ENCODE measurements at regions not wholly inside any gene's neighbourhood (a gene's known extent, or its start where the extent isn't known, plus 50 kb on each side); places are given as distances from the start of the nearest gene placed in this dataset.

DNA sequence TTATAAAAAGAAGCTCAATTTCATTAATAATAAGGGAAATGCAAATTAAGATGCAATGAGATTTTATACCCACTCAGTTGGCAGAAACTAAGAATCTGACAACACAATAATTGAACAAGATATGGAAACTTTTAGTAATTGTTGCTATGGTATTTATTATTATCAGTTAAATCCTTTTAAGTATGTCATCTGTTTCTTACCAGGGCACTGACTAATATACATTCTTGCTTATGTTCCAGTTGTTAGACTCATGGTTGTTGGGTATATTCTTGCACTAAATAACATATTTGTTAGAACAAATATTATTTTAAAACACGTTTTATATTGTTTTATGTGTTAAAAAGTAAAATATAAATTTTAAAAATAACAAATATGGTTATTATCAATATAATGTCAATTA, 690.3 kb downstream of the MECOM start:
- Histone ChIP-seq H3K4me3 (ENCODE audit: low read length) (no peak overlapping the region), H3F3A (ENCODE audit: insufficient read depth, low read length) (no peaks in the 10 kb centered on the region), H3K79me2 (ENCODE audit: low read length) (no peaks in the 10 kb centered on the region), H3K4me2 (ENCODE audit: low read depth, low read length) (no peak overlapping the region), H3K27ac (ENCODE audit: low read length) (no peak overlapping the region), H2AFZ (ENCODE audit: low read length) (no peak overlapping the region), H3K36me3 (replicated peaks; ENCODE audit: insufficient read depth, low read length) (no peaks in the 10 kb centered on the region), H3K9me3 (replicated peaks; ENCODE audit: insufficient read depth, low read length) (no peaks in the 10 kb centered on the region), H3K4me1 (ENCODE audit: low read length) (peaks cover 11% of the 10 kb centered on the region; the same call in 1 of the 2 replicates), H4K20me1 (ENCODE audit: insufficient read depth, low read length) (no peaks in the 10 kb centered on the region), H3K27me3 (replicated peaks; ENCODE audit: insufficient read depth, low read length) (no peaks in the 10 kb centered on the region), H3K9me2 (replicated peaks; ENCODE audit: insufficient read depth, low read length) (no peaks in the 10 kb centered on the region), H3K9ac (ENCODE audit: low read length) (no peak overlapping the region)
- no peak for DNase-seq
- TF ChIP-seq, protein P1, sequence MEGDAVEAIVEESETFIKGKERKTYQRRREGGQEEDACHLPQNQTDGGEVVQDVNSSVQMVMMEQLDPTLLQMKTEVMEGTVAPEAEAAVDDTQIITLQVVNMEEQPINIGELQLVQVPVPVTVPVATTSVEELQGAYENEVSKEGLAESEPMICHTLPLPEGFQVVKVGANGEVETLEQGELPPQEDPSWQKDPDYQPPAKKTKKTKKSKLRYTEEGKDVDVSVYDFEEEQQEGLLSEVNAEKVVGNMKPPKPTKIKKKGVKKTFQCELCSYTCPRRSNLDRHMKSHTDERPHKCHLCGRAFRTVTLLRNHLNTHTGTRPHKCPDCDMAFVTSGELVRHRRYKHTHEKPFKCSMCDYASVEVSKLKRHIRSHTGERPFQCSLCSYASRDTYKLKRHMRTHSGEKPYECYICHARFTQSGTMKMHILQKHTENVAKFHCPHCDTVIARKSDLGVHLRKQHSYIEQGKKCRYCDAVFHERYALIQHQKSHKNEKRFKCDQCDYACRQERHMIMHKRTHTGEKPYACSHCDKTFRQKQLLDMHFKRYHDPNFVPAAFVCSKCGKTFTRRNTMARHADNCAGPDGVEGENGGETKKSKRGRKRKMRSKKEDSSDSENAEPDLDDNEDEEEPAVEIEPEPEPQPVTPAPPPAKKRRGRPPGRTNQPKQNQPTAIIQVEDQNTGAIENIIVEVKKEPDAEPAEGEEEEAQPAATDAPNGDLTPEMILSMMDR (IDR thresholded peaks at IDR 0.05; ENCODE audit: low read length): no peak
- TF ChIP-seq EZH2 (optimal IDR thresholded peaks at IDR 0.05; ENCODE audit: low read depth, low read length) (no peak), EZH2phosphoT487 (IDR thresholded peaks at IDR 0.05; ENCODE audit: low read length) (no peak)

DNA sequence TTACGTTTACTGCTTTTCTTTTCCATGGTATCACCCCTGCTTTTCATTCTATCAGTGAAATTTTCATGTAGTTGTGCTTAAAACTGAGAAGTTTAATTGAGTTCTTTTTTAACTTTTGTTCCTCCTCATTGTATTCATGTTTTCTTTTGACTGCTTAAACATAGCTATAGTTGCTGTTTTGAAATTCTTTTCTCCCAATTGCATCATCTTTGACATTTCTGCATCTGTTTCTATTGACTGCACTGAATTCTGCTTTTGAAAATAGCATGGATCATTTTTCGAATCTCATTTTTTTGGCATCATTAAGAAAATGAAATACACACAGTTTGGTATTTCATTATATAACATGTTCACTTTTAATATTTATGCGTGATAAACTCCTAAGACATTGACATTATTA, 694.9 kb downstream of the MECOM start:
- Histone ChIP-seq H3F3A (ENCODE audit: insufficient read depth, low read length) (no peaks in the 10 kb centered on the region), H3K9ac (ENCODE audit: low read length) (no peak overlapping the region), H3K9me2 (replicated peaks; ENCODE audit: insufficient read depth, low read length) (no peaks in the 10 kb centered on the region), H3K4me2 (ENCODE audit: low read depth, low read length) (no peak overlapping the region), H3K27ac (ENCODE audit: low read length) (no peak overlapping the region), H3K9me3 (replicated peaks; ENCODE audit: insufficient read depth, low read length) (no peaks in the 10 kb centered on the region), H3K27me3 (replicated peaks; ENCODE audit: insufficient read depth, low read length) (no peaks in the 10 kb centered on the region), H3K4me1 (ENCODE audit: low read length) (no peaks in the 10 kb centered on the region), H3K4me3 (ENCODE audit: low read length) (no peak overlapping the region), H2AFZ (ENCODE audit: low read length) (no peak overlapping the region), H3K36me3 (replicated peaks; ENCODE audit: insufficient read depth, low read length) (no peaks in the 10 kb centered on the region), H3K79me2 (ENCODE audit: low read length) (no peaks in the 10 kb centered on the region), H4K20me1 (ENCODE audit: insufficient read depth, low read length) (no peaks in the 10 kb centered on the region)
- DNase-seq: no peak
- TF ChIP-seq EZH2phosphoT487 (IDR thresholded peaks at IDR 0.05; ENCODE audit: low read length): no peak
- TF ChIP-seq EZH2 (optimal IDR thresholded peaks at IDR 0.05; ENCODE audit: low read depth, low read length): no peak
- TF ChIP-seq, protein P1 (IDR thresholded peaks at IDR 0.05; ENCODE audit: low read length): no peak

DNA sequence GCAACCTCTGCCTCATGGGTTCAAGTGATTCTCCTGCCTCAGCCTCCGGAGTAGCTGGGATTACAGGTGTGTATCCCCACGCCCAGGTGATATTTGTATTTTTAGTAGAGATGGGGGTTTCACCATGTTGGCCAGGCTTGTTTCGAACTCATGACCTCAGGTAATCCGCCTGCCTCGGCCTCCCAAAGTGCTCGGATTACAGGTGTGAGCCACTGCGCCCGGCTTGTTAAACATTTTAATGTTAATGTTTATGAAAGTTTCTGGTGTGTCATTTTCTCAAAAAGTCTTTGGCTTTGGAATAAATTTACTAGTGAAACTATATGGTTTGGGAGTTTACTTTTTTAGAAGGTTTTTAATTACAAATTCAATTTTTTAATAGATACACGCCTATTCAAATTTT, 698.8 kb downstream of the MECOM start:
- TF ChIP-seq, protein P1 (IDR thresholded peaks at IDR 0.05; ENCODE audit: low read length): no peak
- TF ChIP-seq EZH2phosphoT487 (IDR thresholded peaks at IDR 0.05; ENCODE audit: low read length) (no peak), EZH2 (optimal IDR thresholded peaks at IDR 0.05; ENCODE audit: low read depth, low read length) (no peak)
- Histone ChIP-seq H3K9me2 (replicated peaks; ENCODE audit: insufficient read depth, low read length) (no peaks in the 10 kb centered on the region), H3F3A (ENCODE audit: insufficient read depth, low read length) (no peaks in the 10 kb centered on the region), H3K36me3 (replicated peaks; ENCODE audit: insufficient read depth, low read length) (no peaks in the 10 kb centered on the region), H3K79me2 (ENCODE audit: low read length) (no peaks in the 10 kb centered on the region), H3K27me3 (replicated peaks; ENCODE audit: insufficient read depth, low read length) (no peaks in the 10 kb centered on the region), H2AFZ (ENCODE audit: low read length) (no peak overlapping the region), H3K4me1 (ENCODE audit: low read length) (no peaks in the 10 kb centered on the region), H3K27ac (ENCODE audit: low read length) (no peak overlapping the region), H4K20me1 (ENCODE audit: insufficient read depth, low read length) (no peaks in the 10 kb centered on the region), H3K4me2 (ENCODE audit: low read depth, low read length) (no peak overlapping the region), H3K9me3 (replicated peaks; ENCODE audit: insufficient read depth, low read length) (no peaks in the 10 kb centered on the region), H3K9ac (ENCODE audit: low read length) (no peak overlapping the region), H3K4me3 (ENCODE audit: low read length) (no peak overlapping the region)
- no peak for DNase-seq

Measured in MM.1S (cell line).